Inflammatory macrophage treated with lipopolysaccharide for 4 hours (primary cell): ENCODE measurements at regions not wholly inside any gene's neighbourhood (a gene's known extent, or its start where the extent isn't known, plus 50 kb on each side); places are given as distances from the start of the nearest gene placed in this dataset.
"Not testable (repeated sequence)": the region's sequence is repeated elsewhere in the genome, so short reads cannot be mapped to it uniquely, and the experiment has no call there.

Experiments used
- DNase-seq: peaks from one replicate; pipeline ENCODE4 v3.0.0-alpha.2; 2020

- DNase-seq = no peak
Observed at GRCh38 chr2:222760301-222760897, 88.9 kb downstream of the MOGAT1 start.

GRCh38 chr2:222761888-222762287 is 90.4 kb downstream of the MOGAT1 start:
- no peak for DNase-seq

- no peak for DNase-seq
Observed at GRCh38 chr2:222762342-222762741, 90.9 kb downstream of the MOGAT1 start.

GRCh38 chr2:222765883-222766282 is 94.4 kb downstream of the MOGAT1 start:
- not testable (repeated sequence) for DNase-seq

- not testable (repeated sequence) for DNase-seq
Observed at GRCh38 chr2:222768019-222768418, 92.8 kb upstream of the ACSL3 start.

GRCh38 chr2:222769446-222769845 is 91.4 kb upstream of the ACSL3 start:
- DNase-seq = no peak

- DNase-seq = no peak
Observed at GRCh38 chr2:222769941-222770340, 90.9 kb upstream of the ACSL3 start.

GRCh38 chr2:222771832-222772231 is 89.0 kb upstream of the ACSL3 start:
- DNase-seq = no peak

- DNase-seq = peak; percentile 32
Observed at GRCh38 chr2:222774941-222775340, 85.9 kb upstream of the ACSL3 start.

GRCh38 chr2:222776792-222777191 is 84.0 kb upstream of the ACSL3 start:
- DNase-seq = no peak

GRCh38 chr2:222778400-222778799 is 82.4 kb upstream of the ACSL3 start:
- no peak for DNase-seq

- DNase-seq = no peak
Observed at GRCh38 chr2:222779145-222779832, 81.5 kb upstream of the ACSL3 start.

GRCh38 chr2:222780051-222780450 is 80.8 kb upstream of the ACSL3 start:
- peak; percentile 38 for DNase-seq

- DNase-seq = no peak
Observed at GRCh38 chr2:222782201-222782730, 78.6 kb upstream of the ACSL3 start.

- DNase-seq = no peak
Observed at GRCh38 chr2:222783592-222783991, 77.2 kb upstream of the ACSL3 start.

- DNase-seq = no peak
Observed at GRCh38 chr2:222790932-222791331, 69.9 kb upstream of the ACSL3 start.

- DNase-seq = peak; percentile 88
Observed at GRCh38 chr2:222792001-222792611, 68.7 kb upstream of the ACSL3 start.

- no peak for DNase-seq
Observed at GRCh38 chr2:222794585-222795449, 66.0 kb upstream of the ACSL3 start.

- no peak for DNase-seq
Observed at GRCh38 chr2:222795450-222796357, 65.1 kb upstream of the ACSL3 start.

- DNase-seq = no peak
Observed at GRCh38 chr2:222796413-222797103, 64.3 kb upstream of the ACSL3 start.

GRCh38 chr2:222797261-222797660 is 63.6 kb upstream of the ACSL3 start:
- DNase-seq = peak; percentile 38
